Smooth muscle cell (in vitro differentiated cells): ENCODE measurements at regions not wholly inside any gene's neighbourhood (a gene's known extent, or its start where the extent isn't known, plus 50 kb on each side); places are given as distances from the start of the nearest gene placed in this dataset.

Source experiments
- DNase-seq: peaks from one replicate; lab custom pipeline; 2025; ENCODE audit not compliant: unreplicated experiment; lab: John Stamatoyannopoulos, UW
- H2AFZ ChIP-seq: fragments of 200-600 bp; sonication (generic); 2 replicates; pipeline ENCODE4 v1.6.0; 2016; ENCODE audit warnings: antibody characterized with exemption, low read depth, mild to moderate bottlenecking
- H3F3A ChIP-seq: fragments of 200-600 bp; sonication (generic); 2 replicates; pipeline ENCODE4 v1.6.0; 2017; ENCODE audit warnings: antibody characterized with exemption, low read depth
- H3K27ac ChIP-seq: fragments of 200-600 bp; sonication (generic); 2 replicates; pipeline ENCODE4 v1.5.1; 2016; ENCODE audit warnings: low read depth, mild to moderate bottlenecking
- H3K27me3 ChIP-seq: fragments of 200-600 bp; sonication (generic); 2 replicates; pipeline ENCODE4 v1.6.1; 2016; ENCODE audit warnings: low read depth, mild to moderate bottlenecking
- H3K36me3 ChIP-seq: fragments of 200-600 bp; sonication (generic); 2 replicates; pipeline ENCODE4 v1.5.1; 2016; ENCODE audit warnings: low read depth
- H3K4me1 ChIP-seq: fragments of 200-600 bp; sonication (generic); 2 replicates; pipeline ENCODE4 v1.5.1; 2016; ENCODE audit warnings: low read depth
- H3K4me2 ChIP-seq: fragments of 200-600 bp; sonication (generic); 2 replicates; pipeline ENCODE4 v1.6.0; 2016; ENCODE audit warnings: mild to moderate bottlenecking
- H3K4me3 ChIP-seq: fragments of 200-600 bp; sonication (generic); 2 replicates; pipeline ENCODE4 v1.5.1; 2016; ENCODE audit warnings: mild to moderate bottlenecking
- H3K79me2 ChIP-seq: fragments of 200-600 bp; sonication (generic); 2 replicates; pipeline ENCODE4 v1.6.0; 2016; ENCODE audit warnings: low read depth, mild to moderate bottlenecking
- H3K9ac ChIP-seq: fragments of 200-600 bp; sonication (generic); 2 replicates; pipeline ENCODE4 v1.6.0; 2016; ENCODE audit warnings: low read depth
- H3K9me3 ChIP-seq: fragments of 200-600 bp; sonication (generic); replicated peaks from 2 replicates; pipeline ENCODE4 v1.5.1; 2016; ENCODE audit warnings: low read depth
- H4K20me1 ChIP-seq: fragments of 200-600 bp; sonication (generic); 2 replicates; pipeline ENCODE4 v1.6.0; 2016; ENCODE audit warnings: low read depth
- CTCF ChIP-seq: fragments of 200-600 bp; sonication (generic); IDR thresholded peaks from 2 replicates; pipeline ENCODE4 v1.5.1; 2017; ENCODE audit warnings: borderline replicate concordance, mild to moderate bottlenecking, antibody characterized with exemption; ENCODE audit not compliant: insufficient read depth, poor library complexity, severe bottlenecking
- WGBS: methylation state at CpG from one replicate; pipeline ENCODE4 v1.1.7; 2016; ENCODE audit warnings: low lambda C conversion rate; 5-methylcytosine and 5-hydroxymethylcytosine counted together

GRCh38 chr15:69815793-69816192 is 281.9 kb downstream of the TLE3 start:
- Histone ChIP-seq H4K20me1 (no peaks in the 10 kb centered on the region), H3K27ac (no peak overlapping the region), H3K9me3 (no peaks in the 10 kb centered on the region), H3K4me3 (no peak overlapping the region), H3K79me2 (no peaks in the 10 kb centered on the region), H3K36me3 (no peaks in the 10 kb centered on the region), H3K27me3 (no peaks in the 10 kb centered on the region), H2AFZ (no peak overlapping the region), H3K4me2 (no peak overlapping the region), H3K4me1 (no peaks in the 10 kb centered on the region), H3K9ac (no peak overlapping the region), H3F3A (no peaks in the 10 kb centered on the region)
- TF ChIP-seq CTCF = no peak
- no peak for DNase-seq
- 94% methylated on average over 2 of the region's 2 CpGs for WGBS

GRCh38 chr15:69816522-69816921 is 281.2 kb downstream of the TLE3 start:
- no peak overlapping the region for H3K4me2 ChIP-seq
- H3K79me2 ChIP-seq = no peaks in the 10 kb centered on the region
- H3K4me1 ChIP-seq = no peaks in the 10 kb centered on the region
- DNase-seq = no peak
- H3K27me3 ChIP-seq = no peaks in the 10 kb centered on the region
- H4K20me1 ChIP-seq = no peaks in the 10 kb centered on the region
- H3F3A ChIP-seq = no peaks in the 10 kb centered on the region
- no peak overlapping the region for H3K4me3 ChIP-seq
- H3K27ac ChIP-seq = no peak overlapping the region
- H2AFZ ChIP-seq = no peak overlapping the region
- 67% methylated on average over 2 of the region's 2 CpGs for WGBS
- H3K9me3 ChIP-seq = no peaks in the 10 kb centered on the region
- no peak for TF ChIP-seq CTCF
- H3K9ac ChIP-seq = no peak overlapping the region
- no peaks in the 10 kb centered on the region for H3K36me3 ChIP-seq

- H3K79me2 ChIP-seq = no peaks in the 10 kb centered on the region
- no peaks in the 10 kb centered on the region for H3K9me3 ChIP-seq
- no peak overlapping the region for H3K9ac ChIP-seq
- no peak for TF ChIP-seq CTCF
- H3F3A ChIP-seq = no peaks in the 10 kb centered on the region
- DNase-seq = no peak
- 80% methylated on average over 8 of the region's 8 CpGs for WGBS
- H2AFZ ChIP-seq = no peak overlapping the region
- no peaks in the 10 kb centered on the region for H4K20me1 ChIP-seq
- H3K27ac ChIP-seq = no peak overlapping the region
- H3K4me1 ChIP-seq = no peaks in the 10 kb centered on the region
- no peak overlapping the region for H3K4me2 ChIP-seq
- H3K27me3 ChIP-seq = no peaks in the 10 kb centered on the region
- H3K36me3 ChIP-seq = no peaks in the 10 kb centered on the region
- H3K4me3 ChIP-seq = no peak overlapping the region
Observed at GRCh38 chr15:69818529-69818928, 279.2 kb downstream of the TLE3 start.

- Histone ChIP-seq H3K36me3 (no peaks in the 10 kb centered on the region), H3K27ac (no peak overlapping the region), H3F3A (no peaks in the 10 kb centered on the region), H3K27me3 (no peaks in the 10 kb centered on the region), H2AFZ (no peak overlapping the region), H3K4me1 (no peaks in the 10 kb centered on the region), H3K4me3 (no peak overlapping the region), H3K9me3 (no peaks in the 10 kb centered on the region), H3K4me2 (no peak overlapping the region), H4K20me1 (no peaks in the 10 kb centered on the region), H3K79me2 (no peaks in the 10 kb centered on the region), H3K9ac (no peak overlapping the region)
- no peak for TF ChIP-seq CTCF
- no peak for DNase-seq
- 92% methylated on average over 3 of the region's 3 CpGs for WGBS
Observed at GRCh38 chr15:69819371-69819770, 278.3 kb downstream of the TLE3 start.
